Uterus (tissue), 2 donors: ENCODE measurements at regions not wholly inside any gene's neighbourhood (a gene's known extent, or its start where the extent isn't known, plus 50 kb on each side); places are given as distances from the start of the nearest gene placed in this dataset.

ENCODE experiments used
- POLR2A ChIP-seq, 2 donors: fragments of 450-650 bp; IDR thresholded peaks; one replicate each; pipeline ENCODE4 v1.6.1; 2016; ENCODE audit warnings: antibody characterized with exemption in 2 of 2, mild to moderate bottlenecking in 1 of 2, moderate library complexity in 1 of 2
- TF ChIP-seq, protein P1 (sequence below), 4 experiments: fragments of 200-600 bp in 2 of 4; fragments of 450-650 bp in 2 of 4; sonication (generic) in 2 of 4; IDR thresholded peaks; one replicate each; pipeline ENCODE4 v1.5.1; 2016 to 2019; ENCODE audit warnings: antibody characterized with exemption in 4 of 4, mild to moderate bottlenecking in 2 of 4, moderate library complexity in 1 of 4

DNA sequence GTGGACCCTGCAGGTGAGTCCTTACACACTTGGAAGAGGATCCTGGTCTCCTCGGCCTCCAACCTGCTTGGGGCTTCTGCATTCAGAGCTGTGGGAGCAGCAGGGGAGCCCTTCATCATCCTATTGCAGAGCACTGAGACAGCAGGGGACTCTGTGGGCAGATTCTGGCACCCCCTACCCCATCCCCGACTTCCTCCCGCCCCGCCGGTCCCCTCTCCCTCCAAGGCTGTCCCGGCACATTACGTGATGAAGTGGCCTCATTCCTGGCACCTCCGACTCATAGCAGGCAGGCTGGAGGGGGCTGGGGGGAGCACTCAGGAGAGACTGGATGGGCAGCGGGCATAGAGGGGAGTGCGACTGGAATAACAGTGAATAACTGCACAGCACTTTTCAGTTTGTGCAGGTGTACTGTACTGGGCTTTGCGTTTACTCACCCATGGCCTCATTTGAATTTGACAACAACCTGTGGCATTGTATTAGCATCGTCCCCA lies 394.1 kb downstream of the MATN1 start:
- TF ChIP-seq, protein P1, sequence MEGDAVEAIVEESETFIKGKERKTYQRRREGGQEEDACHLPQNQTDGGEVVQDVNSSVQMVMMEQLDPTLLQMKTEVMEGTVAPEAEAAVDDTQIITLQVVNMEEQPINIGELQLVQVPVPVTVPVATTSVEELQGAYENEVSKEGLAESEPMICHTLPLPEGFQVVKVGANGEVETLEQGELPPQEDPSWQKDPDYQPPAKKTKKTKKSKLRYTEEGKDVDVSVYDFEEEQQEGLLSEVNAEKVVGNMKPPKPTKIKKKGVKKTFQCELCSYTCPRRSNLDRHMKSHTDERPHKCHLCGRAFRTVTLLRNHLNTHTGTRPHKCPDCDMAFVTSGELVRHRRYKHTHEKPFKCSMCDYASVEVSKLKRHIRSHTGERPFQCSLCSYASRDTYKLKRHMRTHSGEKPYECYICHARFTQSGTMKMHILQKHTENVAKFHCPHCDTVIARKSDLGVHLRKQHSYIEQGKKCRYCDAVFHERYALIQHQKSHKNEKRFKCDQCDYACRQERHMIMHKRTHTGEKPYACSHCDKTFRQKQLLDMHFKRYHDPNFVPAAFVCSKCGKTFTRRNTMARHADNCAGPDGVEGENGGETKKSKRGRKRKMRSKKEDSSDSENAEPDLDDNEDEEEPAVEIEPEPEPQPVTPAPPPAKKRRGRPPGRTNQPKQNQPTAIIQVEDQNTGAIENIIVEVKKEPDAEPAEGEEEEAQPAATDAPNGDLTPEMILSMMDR (IDR thresholded peaks at IDR 0.05) = no peak
- no peak for TF ChIP-seq POLR2A (IDR thresholded peaks at IDR 0.05)
